ENCODE measurements at regions not wholly inside any gene's neighbourhood (a gene's known extent, or its start where the extent isn't known, plus 50 kb on each side); places are given as distances from the start of the nearest gene placed in this dataset.
"Not testable (repeated sequence)": the region's sequence is repeated elsewhere in the genome, so short reads cannot be mapped to it uniquely, and the experiment has no call there.

- H3K4me3 ChIP-seq (ENCODE audit: low read depth in 1 of 3, low read length in 3 of 3), result no peak overlapping the region
- DNase-seq (ENCODE audit: low spot score), result no peak
- peaks cover 0 to 9% (median 6%) of the 10 kb centered on the region in 4 donors for H3K27me3 ChIP-seq (ENCODE audit: control insufficient read depth in 4 of 4, insufficient read depth in 4 of 4, low read length in 3 of 4)
- TF ChIP-seq HNF4G (IDR thresholded peaks at IDR 0.05), result no peak
- no peak for TF ChIP-seq EGR1 (IDR thresholded peaks at IDR 0.05; ENCODE audit: low read depth in 2 of 2)
- 72% methylated on average over 1 of the region's 1 CpG for WGBS
- no peak overlapping the region for H3K9ac ChIP-seq (ENCODE audit: low read depth in 1 of 2, low read length in 2 of 2)
- H3K27ac ChIP-seq (ENCODE audit: low read depth in 1 of 2, low read length in 2 of 2), result no peak overlapping the region
- no peaks in the 10 kb centered on the region for H3K36me3 ChIP-seq (ENCODE audit: control insufficient read depth in 4 of 4, insufficient read depth in 3 of 4, low read depth in 1 of 4, low read length in 3 of 4)
- peaks cover 0 to 2% (median 0%) of the 10 kb centered on the region in 4 donors for H3K9me3 ChIP-seq (ENCODE audit: control insufficient read depth in 4 of 4, low read length in 3 of 4)
- H3K4me1 ChIP-seq (ENCODE audit: control insufficient read depth in 4 of 4, insufficient read depth in 4 of 4, low read length in 3 of 4), result no peaks in the 10 kb centered on the region
These were observed 73.5 kb downstream of the GOLGA8G start for GRCh38 chr15:28459279-28459678.

GRCh38 chr15:28457396-28457932, 75.3 kb downstream of the GOLGA8G start:
- H3K36me3 ChIP-seq (ENCODE audit: control insufficient read depth in 4 of 4, insufficient read depth in 3 of 4, low read depth in 1 of 4, low read length in 3 of 4); H3K4me3 ChIP-seq (ENCODE audit: low read depth in 1 of 3, low read length in 3 of 3); DNase-seq (ENCODE audit: low spot score); H3K9me3 ChIP-seq (ENCODE audit: control insufficient read depth in 4 of 4, low read length in 3 of 4); H3K4me1 ChIP-seq (ENCODE audit: control insufficient read depth in 4 of 4, insufficient read depth in 4 of 4, low read length in 3 of 4); H3K27me3 ChIP-seq (ENCODE audit: control insufficient read depth in 4 of 4, insufficient read depth in 4 of 4, low read length in 3 of 4); H3K9ac ChIP-seq (ENCODE audit: low read depth in 1 of 2, low read length in 2 of 2); H3K27ac ChIP-seq (ENCODE audit: low read depth in 1 of 2, low read length in 2 of 2): not testable (repeated sequence)
- WGBS, result 92% methylated on average over 32 of the region's 32 CpGs

GRCh38 chr15:28456476-28457395, 76.0 kb downstream of the GOLGA8G start:
- WGBS, result 82% methylated on average over 30 of the region's 30 CpGs
- Histone ChIP-seq H3K9me3 (ENCODE audit: control insufficient read depth in 4 of 4, low read length in 3 of 4) (peaks cover 0 to 2% (median 0%) of the 10 kb centered on the region in 4 donors), H3K27me3 (ENCODE audit: control insufficient read depth in 4 of 4, insufficient read depth in 4 of 4, low read length in 3 of 4) (peaks cover 0 to 9% (median 3%) of the 10 kb centered on the region in 4 donors), H3K4me1 (ENCODE audit: control insufficient read depth in 4 of 4, insufficient read depth in 4 of 4, low read length in 3 of 4) (no peaks in the 10 kb centered on the region), H3K9ac (ENCODE audit: low read depth in 1 of 2, low read length in 2 of 2) (no peak overlapping the region), H3K4me3 (ENCODE audit: low read depth in 1 of 3, low read length in 3 of 3) (no peak overlapping the region), H3K36me3 (ENCODE audit: control insufficient read depth in 4 of 4, insufficient read depth in 3 of 4, low read depth in 1 of 4, low read length in 3 of 4) (no peaks in the 10 kb centered on the region), H3K27ac (ENCODE audit: low read depth in 1 of 2, low read length in 2 of 2) (no peak overlapping the region)
- peak; percentile 35 for DNase-seq (ENCODE audit: low spot score)
- TF ChIP-seq RXRA (IDR thresholded peaks at IDR 0.05), result no peak

- H3K4me3 ChIP-seq (ENCODE audit: low read depth in 1 of 3, low read length in 3 of 3); H3K27ac ChIP-seq (ENCODE audit: low read depth in 1 of 2, low read length in 2 of 2); H3K9ac ChIP-seq (ENCODE audit: low read depth in 1 of 2, low read length in 2 of 2); DNase-seq (ENCODE audit: low spot score); H3K9me3 ChIP-seq (ENCODE audit: control insufficient read depth in 4 of 4, low read length in 3 of 4); H3K27me3 ChIP-seq (ENCODE audit: control insufficient read depth in 4 of 4, insufficient read depth in 4 of 4, low read length in 3 of 4); H3K4me1 ChIP-seq (ENCODE audit: control insufficient read depth in 4 of 4, insufficient read depth in 4 of 4, low read length in 3 of 4); H3K36me3 ChIP-seq (ENCODE audit: control insufficient read depth in 4 of 4, insufficient read depth in 3 of 4, low read depth in 1 of 4, low read length in 3 of 4): not testable (repeated sequence)
- WGBS, result 85% methylated on average over 22 of the region's 28 CpGs
These were observed 77.0 kb downstream of the GOLGA8G start for GRCh38 chr15:28455537-28456475.

GRCh38 chr15:28454751-28455220, 76.3 kb downstream of the GOLGA8F start:
- 5% methylated on average over 33 of the region's 43 CpGs for WGBS
- H3K27ac ChIP-seq (ENCODE audit: low read depth in 1 of 2, low read length in 2 of 2); H3K4me3 ChIP-seq (ENCODE audit: low read depth in 1 of 3, low read length in 3 of 3); DNase-seq (ENCODE audit: low spot score); H3K36me3 ChIP-seq (ENCODE audit: control insufficient read depth in 4 of 4, insufficient read depth in 3 of 4, low read depth in 1 of 4, low read length in 3 of 4); H3K9ac ChIP-seq (ENCODE audit: low read depth in 1 of 2, low read length in 2 of 2); H3K4me1 ChIP-seq (ENCODE audit: control insufficient read depth in 4 of 4, insufficient read depth in 4 of 4, low read length in 3 of 4); H3K27me3 ChIP-seq (ENCODE audit: control insufficient read depth in 4 of 4, insufficient read depth in 4 of 4, low read length in 3 of 4); H3K9me3 ChIP-seq (ENCODE audit: control insufficient read depth in 4 of 4, low read length in 3 of 4): not testable (repeated sequence)
